GM12864 (cell line): ENCODE measurements at regions not wholly inside any gene's neighbourhood (a gene's known extent, or its start where the extent isn't known, plus 50 kb on each side); places are given as distances from the start of the nearest gene placed in this dataset.
"Not testable (repeated sequence)": the region's sequence is repeated elsewhere in the genome, so short reads cannot be mapped to it uniquely, and the experiment has no call there.

ENCODE experiments used
- DNase-seq: peaks from one replicate; pipeline ENCODE4 v3.0.0-alpha.2; 2011; ENCODE audit warnings: low read depth
- H3K4me3 ChIP-seq: 2 replicates; pipeline ENCODE4 v1.5.1; 2011; ENCODE audit warnings: mild to moderate bottlenecking, low read depth, low read length, control low read depth
- TF ChIP-seq, protein P1 (sequence below): IDR thresholded peaks from 2 replicates; pipeline ENCODE4 v1.5.1; 2011; ENCODE audit warnings: low read depth, mild to moderate bottlenecking, moderate library complexity, low read length, control low read depth, inconsistent platforms; ENCODE audit errors: missing control alignments

DNA sequence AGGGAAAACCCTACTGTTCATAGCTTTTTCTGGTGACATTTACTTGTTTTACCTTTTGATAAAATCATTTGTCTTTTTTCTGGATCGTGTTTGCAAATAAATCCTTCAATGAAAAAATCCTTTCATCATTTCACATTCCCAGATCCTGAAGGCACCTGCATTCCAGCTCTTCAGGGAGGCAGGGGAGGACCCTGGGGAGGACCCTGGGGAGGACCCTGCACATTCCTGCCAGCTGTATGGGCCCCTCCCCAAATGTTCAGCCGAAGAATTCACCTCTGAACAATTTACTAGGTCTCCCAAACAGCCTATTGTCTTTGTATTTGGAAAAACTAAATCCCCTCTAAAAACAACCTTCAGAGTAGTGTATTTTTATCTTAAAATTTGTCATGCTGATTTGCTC lies 558.4 kb upstream of the ID2 start:
- no peak for DNase-seq
- H3K4me3 ChIP-seq = no peak overlapping the region
- TF ChIP-seq, protein P1, sequence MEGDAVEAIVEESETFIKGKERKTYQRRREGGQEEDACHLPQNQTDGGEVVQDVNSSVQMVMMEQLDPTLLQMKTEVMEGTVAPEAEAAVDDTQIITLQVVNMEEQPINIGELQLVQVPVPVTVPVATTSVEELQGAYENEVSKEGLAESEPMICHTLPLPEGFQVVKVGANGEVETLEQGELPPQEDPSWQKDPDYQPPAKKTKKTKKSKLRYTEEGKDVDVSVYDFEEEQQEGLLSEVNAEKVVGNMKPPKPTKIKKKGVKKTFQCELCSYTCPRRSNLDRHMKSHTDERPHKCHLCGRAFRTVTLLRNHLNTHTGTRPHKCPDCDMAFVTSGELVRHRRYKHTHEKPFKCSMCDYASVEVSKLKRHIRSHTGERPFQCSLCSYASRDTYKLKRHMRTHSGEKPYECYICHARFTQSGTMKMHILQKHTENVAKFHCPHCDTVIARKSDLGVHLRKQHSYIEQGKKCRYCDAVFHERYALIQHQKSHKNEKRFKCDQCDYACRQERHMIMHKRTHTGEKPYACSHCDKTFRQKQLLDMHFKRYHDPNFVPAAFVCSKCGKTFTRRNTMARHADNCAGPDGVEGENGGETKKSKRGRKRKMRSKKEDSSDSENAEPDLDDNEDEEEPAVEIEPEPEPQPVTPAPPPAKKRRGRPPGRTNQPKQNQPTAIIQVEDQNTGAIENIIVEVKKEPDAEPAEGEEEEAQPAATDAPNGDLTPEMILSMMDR = no peak

DNA sequence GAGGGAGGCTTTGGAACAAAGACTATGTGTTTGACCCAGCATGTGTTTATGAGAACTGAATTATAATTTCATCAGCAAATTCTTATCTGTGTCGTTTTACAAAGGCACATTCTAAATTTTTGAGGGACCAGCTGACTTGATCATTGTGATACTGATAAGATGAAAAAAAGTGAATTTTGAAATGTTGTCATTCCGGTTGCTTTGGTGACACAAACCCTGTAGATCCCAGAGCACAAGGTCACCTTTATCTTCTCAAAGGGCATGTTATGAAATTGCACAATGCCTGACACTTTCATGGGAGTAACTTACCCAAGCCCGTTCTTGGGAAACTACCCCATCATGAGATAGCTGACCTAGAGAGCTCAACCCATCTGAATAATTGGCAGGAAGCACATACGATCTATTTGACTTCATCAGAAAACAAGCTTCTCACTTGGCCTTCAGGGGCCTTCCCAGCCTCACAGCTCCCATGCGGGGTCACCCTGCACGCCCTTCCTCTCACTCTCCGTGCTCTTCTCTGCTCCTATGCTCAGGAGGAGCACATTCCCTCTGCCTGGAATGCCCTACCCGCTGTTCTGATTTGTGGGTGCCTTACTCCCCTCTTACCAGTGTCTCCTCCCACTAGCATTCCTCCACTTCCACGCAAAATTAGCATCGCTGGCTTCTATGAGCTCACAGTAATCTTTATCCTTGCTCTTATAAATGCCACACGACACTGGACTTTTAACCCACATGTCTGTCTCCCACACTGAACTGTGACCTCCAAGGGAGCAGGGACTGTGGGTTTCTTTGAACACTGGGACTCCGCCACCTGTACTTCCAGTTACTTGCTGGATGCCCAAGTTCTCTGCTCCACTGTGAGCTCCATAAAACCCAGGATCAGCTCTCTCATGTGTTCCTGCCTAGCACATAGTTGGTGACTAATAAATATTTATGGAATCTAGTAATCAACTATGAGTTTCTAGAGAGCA lies 555.8 kb upstream of the ID2 start:
- DNase-seq = no peak
- TF ChIP-seq, protein P1 = no peak
- no peak overlapping the region for H3K4me3 ChIP-seq

DNA sequence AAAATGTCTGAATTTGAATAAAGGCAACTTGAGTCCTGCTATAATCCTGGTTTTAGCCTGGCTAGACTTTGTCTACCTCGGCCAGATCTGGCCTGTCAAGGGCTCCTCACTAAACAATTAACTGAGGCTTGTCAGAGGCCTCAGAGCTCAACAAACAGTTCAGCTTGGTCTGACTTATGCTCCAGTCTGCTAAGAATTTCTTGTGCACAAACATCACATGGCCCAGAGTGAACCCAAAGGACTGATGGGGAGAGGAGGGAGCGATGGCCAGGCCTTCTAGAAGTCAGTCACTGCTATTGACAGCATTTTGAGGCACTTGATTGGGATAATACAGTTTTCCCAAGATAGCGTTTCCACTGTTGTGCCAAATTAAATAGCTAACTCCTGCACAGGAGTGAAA lies 555.1 kb upstream of the ID2 start:
- TF ChIP-seq, protein P1 = no peak
- no peak for DNase-seq
- no peak overlapping the region for H3K4me3 ChIP-seq

DNA sequence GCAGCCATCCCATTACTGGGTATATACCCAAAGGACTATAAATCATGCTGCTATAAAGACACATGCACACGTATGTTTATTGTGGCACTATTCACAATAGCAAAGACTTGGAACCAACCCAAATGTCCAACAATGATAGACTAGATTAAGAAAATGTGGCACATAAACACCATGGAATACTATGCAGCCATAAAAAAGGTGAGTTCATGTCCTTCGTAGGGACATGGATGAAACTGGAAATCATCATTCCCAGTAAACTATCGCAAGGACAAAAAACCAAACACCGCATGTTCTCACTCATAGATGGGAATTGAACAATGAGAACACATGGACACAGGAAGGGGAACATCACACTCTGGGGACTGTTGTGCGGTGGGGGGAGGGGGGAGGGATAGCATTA lies 550.4 kb upstream of the ID2 start:
- not testable (repeated sequence) for H3K4me3 ChIP-seq, DNase-seq

DNA sequence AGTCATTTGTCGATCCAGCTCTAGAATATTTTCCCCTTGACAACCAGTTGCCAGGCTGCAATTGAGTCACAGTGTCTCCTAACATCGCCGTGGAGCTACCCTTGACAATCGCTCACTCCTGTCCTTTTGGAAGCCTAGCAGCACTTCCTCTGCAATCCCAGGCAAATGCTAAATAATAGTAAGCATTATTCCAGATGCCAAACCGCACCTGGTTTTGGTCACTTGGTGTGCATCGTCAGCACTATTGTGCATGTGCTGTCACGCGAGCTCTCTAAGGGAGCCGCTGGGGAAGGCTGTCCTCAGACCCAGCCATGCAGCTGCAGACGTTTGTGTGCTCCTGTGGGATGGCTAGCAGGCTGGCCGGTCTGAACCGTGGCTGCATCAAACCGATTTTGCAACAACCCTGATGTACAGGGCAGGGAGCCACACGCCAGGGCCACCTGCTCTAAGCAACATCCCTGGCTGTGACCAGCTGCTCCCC lies 549.5 kb upstream of the ID2 start:
- DNase-seq = no peak
- TF ChIP-seq, protein P1 = no peak
- H3K4me3 ChIP-seq = no peak overlapping the region

DNA sequence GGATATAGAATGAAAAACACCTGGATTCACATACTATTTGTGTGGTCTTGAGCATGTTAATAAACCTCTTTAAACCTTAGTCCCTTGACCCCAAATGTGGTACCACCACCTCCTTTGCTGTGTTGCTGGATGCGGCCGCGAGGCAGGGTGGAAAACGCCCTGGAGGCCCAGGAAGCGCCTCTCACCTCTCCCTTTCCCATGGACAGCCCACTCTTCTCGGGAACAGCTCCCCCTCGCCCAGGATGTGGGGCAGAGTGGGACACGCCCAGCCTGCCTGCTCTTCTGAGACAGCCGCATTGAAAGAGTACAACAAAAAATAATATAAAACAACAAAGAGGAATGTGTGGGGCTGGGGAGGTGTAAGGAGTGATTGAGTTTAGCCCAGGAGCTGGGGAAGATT lies 549.0 kb upstream of the ID2 start:
- DNase-seq = no peak
- TF ChIP-seq, protein P1 = no peak
- H3K4me3 ChIP-seq = no peak overlapping the region

DNA sequence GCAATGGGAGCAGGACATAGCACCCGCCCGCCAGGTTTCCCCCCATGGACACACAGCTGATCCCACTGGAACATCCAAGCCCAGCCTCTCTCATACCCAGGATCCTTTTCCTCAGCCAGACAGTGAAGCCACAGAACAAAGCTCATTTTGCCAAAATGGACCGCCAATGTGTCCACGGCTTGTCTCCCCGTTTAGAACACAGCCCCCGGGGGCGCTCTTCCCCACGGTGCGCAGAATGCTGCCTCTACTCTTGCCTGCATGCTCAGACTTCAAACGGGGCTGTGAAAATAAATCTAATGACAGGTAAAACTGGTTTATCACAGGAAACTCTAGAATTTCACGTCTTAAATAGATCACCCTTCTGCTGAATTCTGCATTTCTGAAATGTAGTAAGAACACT lies 548.5 kb upstream of the ID2 start:
- TF ChIP-seq, protein P1 = no peak
- DNase-seq = no peak
- H3K4me3 ChIP-seq = no peak overlapping the region
